Fibroblast of lung (primary cell): ENCODE measurements at regions not wholly inside any gene's neighbourhood (a gene's known extent, or its start where the extent isn't known, plus 50 kb on each side); places are given as distances from the start of the nearest gene placed in this dataset.
A peak's percentile ranks its signal among the peaks of the same experiment; 100 is the strongest.

Experiments
- DNase-seq, 2 donors: peaks; one replicate each; pipeline versions ENCODE4 v3.0.0 to v3.0.0-alpha.2; 2010; ENCODE audit warnings: low read depth in 2 of 2
- H2AFZ ChIP-seq: 2 replicates; pipeline ENCODE4 v1.5.1; 2012; ENCODE audit warnings: low read length, control low read depth, inconsistent platforms
- H3K27ac ChIP-seq: 2 replicates; pipeline ENCODE4 v1.5.1; 2011; ENCODE audit warnings: low read length, control low read depth; ENCODE audit not compliant: insufficient read depth
- H3K27me3 ChIP-seq: 2 replicates; pipeline ENCODE4 v1.5.1; 2011; ENCODE audit warnings: mild to moderate bottlenecking, low read length; ENCODE audit not compliant: control insufficient read depth, insufficient read depth
- H3K36me3 ChIP-seq: 2 replicates; pipeline ENCODE4 v1.5.1; 2011; ENCODE audit warnings: low read length; ENCODE audit not compliant: control insufficient read depth, insufficient read depth
- H3K4me1 ChIP-seq: 2 replicates; pipeline ENCODE4 v1.5.1; 2011; ENCODE audit warnings: low read length; ENCODE audit not compliant: control insufficient read depth, insufficient read depth; ENCODE audit errors: extremely low read depth
- H3K4me2 ChIP-seq: 2 replicates; pipeline ENCODE4 v1.5.1; 2011; ENCODE audit warnings: low read length, control low read depth; ENCODE audit not compliant: insufficient read depth; ENCODE audit errors: extremely low read depth
- H3K4me3 ChIP-seq, 4 experiments: fragments of 200-600 bp in 1 of 4; sonication (generic) in 1 of 4; replicated peaks in 1 of 4; 2 replicates each; pipeline ENCODE4 v1.5.1; 2011 to 2016; ENCODE audit warnings: low read length in 4 of 4, low read depth in 3 of 4, mild to moderate bottlenecking in 3 of 4, control low read depth in 2 of 4, inconsistent platforms in 1 of 4, mixed read lengths in 1 of 4; ENCODE audit not compliant: insufficient read depth in 1 of 4; ENCODE audit errors: control extremely low read depth in 1 of 4
- H3K79me2 ChIP-seq: 2 replicates; pipeline ENCODE4 v1.5.1; 2012; ENCODE audit warnings: mild to moderate bottlenecking, low read length, inconsistent platforms; ENCODE audit not compliant: control insufficient read depth, insufficient read depth
- H3K9ac ChIP-seq: 2 replicates; pipeline ENCODE4 v1.5.1; 2011; ENCODE audit warnings: mild to moderate bottlenecking, low read length, control low read depth; ENCODE audit not compliant: insufficient read depth
- H3K9me3 ChIP-seq: 2 replicates; pipeline ENCODE4 v1.5.1; 2012; ENCODE audit warnings: low read depth, low read length; ENCODE audit not compliant: control insufficient read depth, insufficient read depth
- H4K20me1 ChIP-seq: 2 replicates; pipeline ENCODE4 v1.5.1; 2011; ENCODE audit warnings: low read length; ENCODE audit not compliant: control insufficient read depth, insufficient read depth; ENCODE audit errors: extremely low read depth
- CTCF ChIP-seq, 2 donors: IDR thresholded peaks in 1 of 2; conservative IDR thresholded peaks in 1 of 2; 1 replicate in 1 of 2; 2 replicates in 1 of 2; pipeline ENCODE4 v1.5.1; 2011 to 2012; ENCODE audit warnings: low read length in 2 of 2, control low read depth in 1 of 2, inconsistent platforms in 1 of 2, low read depth in 1 of 2, mild to moderate bottlenecking in 1 of 2
- EZH2 ChIP-seq: IDR thresholded peaks from 2 replicates; pipeline ENCODE4 v1.5.1; 2012; ENCODE audit warnings: low read length, control low read depth, mild to moderate bottlenecking; ENCODE audit errors: missing control alignments

GRCh38 chr3:94256888-94257813, 194.3 kb downstream of the NSUN3 start:
- no peaks in the 10 kb centered on the region for H3K4me1 ChIP-seq
- no peak overlapping the region for H3K9ac ChIP-seq
- no peaks in the 10 kb centered on the region for H3K79me2 ChIP-seq
- no peaks in the 10 kb centered on the region for H3K27me3 ChIP-seq
- H3K9me3 ChIP-seq, result no peaks in the 10 kb centered on the region
- H3K36me3 ChIP-seq, result no peaks in the 10 kb centered on the region
- no peak overlapping the region for H3K4me3 ChIP-seq
- TF ChIP-seq EZH2, result no peak
- no peak overlapping the region for H3K27ac ChIP-seq
- no peaks in the 10 kb centered on the region for H4K20me1 ChIP-seq
- no peak overlapping the region for H2AFZ ChIP-seq
- no peak for DNase-seq
- no peak overlapping the region for H3K4me2 ChIP-seq

GRCh38 chr3:94258851-94259250, 196.0 kb downstream of the NSUN3 start:
- Histone ChIP-seq H4K20me1 (no peaks in the 10 kb centered on the region), H3K79me2 (no peaks in the 10 kb centered on the region), H3K27ac (no peak overlapping the region), H3K27me3 (no peaks in the 10 kb centered on the region), H2AFZ (no peak overlapping the region), H3K4me3 (no peak overlapping the region), H3K9me3 (no peaks in the 10 kb centered on the region), H3K36me3 (no peaks in the 10 kb centered on the region), H3K9ac (no peak overlapping the region), H3K4me2 (no peak overlapping the region), H3K4me1 (no peaks in the 10 kb centered on the region)
- peak in 1 of 2 donors; percentile 3 for DNase-seq
- no peak for TF ChIP-seq CTCF (conservative IDR thresholded peaks at IDR 0.05 in 1 of 2, IDR thresholded peaks at IDR 0.05 in 1 of 2; ENCODE audit: low read depth in 1 of 2, low read length in 2 of 2)
- no peak for TF ChIP-seq EZH2

GRCh38 chr3:94259291-94259690, 196.4 kb downstream of the NSUN3 start:
- Histone ChIP-seq H3K4me3 (no peak overlapping the region), H3K9ac (no peak overlapping the region), H3K27ac (no peak overlapping the region), H3K4me2 (no peak overlapping the region), H3K27me3 (no peaks in the 10 kb centered on the region), H3K9me3 (no peaks in the 10 kb centered on the region), H3K36me3 (no peaks in the 10 kb centered on the region), H3K79me2 (no peaks in the 10 kb centered on the region), H4K20me1 (no peaks in the 10 kb centered on the region), H3K4me1 (no peaks in the 10 kb centered on the region), H2AFZ (no peak overlapping the region)
- DNase-seq, result no peak
- TF ChIP-seq CTCF (conservative IDR thresholded peaks at IDR 0.05 in 1 of 2, IDR thresholded peaks at IDR 0.05 in 1 of 2; ENCODE audit: low read depth in 1 of 2, low read length in 2 of 2) (no peak), EZH2 (no peak)
